NCI-H2227 (cell line): ENCODE measurements at regions not wholly inside any gene's neighbourhood (a gene's known extent, or its start where the extent isn't known, plus 50 kb on each side); places are given as distances from the start of the nearest gene placed in this dataset.
A peak's percentile ranks its signal among the peaks of the same experiment; 100 is the strongest.

Experiments
- DNase-seq: peaks from one replicate; lab custom pipeline; 2025; ENCODE audit not compliant: unreplicated experiment; lab: John Stamatoyannopoulos, UW

DNA sequence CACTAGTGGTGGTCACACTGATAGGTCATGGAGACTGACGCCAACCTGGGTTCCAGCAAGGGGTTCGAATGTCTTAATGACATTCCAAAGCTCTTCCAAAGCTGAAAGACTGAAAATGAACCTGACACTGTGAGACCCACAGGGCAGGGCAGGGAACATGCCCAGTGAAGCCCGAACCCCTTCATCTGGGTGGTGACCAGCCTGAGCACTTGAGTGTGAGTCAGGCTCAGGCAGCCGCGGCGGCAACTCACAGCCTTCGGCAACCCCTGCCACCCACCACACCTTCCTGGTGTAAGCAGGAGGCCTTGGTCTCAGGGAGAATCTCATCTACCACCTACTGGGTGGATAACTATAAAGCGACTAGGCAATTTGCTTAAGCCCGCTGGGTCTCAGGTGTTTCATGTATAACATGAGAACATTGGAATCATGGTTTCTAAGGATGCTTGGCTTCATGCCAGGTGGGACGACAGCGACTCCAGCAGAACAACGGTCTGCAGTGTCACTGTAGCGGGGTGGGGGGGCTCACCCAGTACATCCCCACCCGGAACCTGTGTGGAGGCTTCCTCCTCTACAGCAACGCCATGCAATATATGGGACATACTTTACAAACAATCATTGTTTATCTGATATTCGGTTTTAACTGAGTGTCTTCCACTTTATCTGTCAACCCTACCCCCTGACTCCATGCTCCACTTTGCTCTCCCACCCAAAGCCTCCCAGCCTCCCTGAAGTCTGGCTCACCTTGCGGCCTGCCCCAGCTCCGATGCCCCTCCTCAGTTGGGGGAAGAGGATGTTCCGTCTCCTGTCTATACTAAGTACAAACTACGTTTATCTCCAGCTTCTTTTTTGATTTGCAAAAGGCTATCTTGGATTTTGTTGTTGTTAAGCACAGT lies 125.0 kb upstream of the MEF2A start:
- peak; percentile 75 for DNase-seq

DNA sequence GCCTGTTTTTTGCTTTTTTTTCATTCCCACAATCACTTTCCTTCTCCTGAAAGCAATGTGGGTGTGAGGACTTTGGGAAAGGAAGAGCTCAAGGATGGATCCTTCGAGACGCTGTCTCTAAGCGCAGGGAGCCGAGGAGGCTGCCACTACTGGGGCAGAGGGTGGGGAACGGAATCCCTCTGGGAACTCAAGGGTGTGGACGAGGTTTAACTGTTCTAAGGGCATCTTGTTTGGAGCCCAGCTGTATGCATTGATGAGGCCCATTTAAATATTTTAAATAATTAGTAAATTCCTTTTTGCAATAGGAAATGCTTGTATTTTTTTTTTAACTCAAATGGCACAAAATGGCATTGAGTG lies 124.4 kb upstream of the MEF2A start:
- no peak for DNase-seq

DNA sequence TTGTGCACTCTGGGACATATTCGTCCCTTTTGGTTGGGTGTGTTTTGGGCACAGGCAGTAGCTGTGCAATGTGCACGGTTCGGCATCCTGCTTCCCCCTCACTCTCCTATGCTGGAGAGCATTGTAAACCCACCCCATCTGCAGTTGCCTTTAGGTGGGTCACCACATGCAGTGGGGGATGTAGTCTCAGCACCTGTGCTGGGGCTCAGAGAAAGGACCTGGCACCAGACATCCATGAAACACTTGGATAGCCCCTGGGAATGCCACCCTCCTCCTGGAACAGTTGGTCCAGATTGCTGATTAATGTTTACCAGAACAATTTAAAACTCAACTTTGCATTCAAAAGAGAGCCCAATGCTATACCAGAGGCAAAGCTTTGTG lies 123.9 kb upstream of the MEF2A start:
- DNase-seq, result no peak

DNA sequence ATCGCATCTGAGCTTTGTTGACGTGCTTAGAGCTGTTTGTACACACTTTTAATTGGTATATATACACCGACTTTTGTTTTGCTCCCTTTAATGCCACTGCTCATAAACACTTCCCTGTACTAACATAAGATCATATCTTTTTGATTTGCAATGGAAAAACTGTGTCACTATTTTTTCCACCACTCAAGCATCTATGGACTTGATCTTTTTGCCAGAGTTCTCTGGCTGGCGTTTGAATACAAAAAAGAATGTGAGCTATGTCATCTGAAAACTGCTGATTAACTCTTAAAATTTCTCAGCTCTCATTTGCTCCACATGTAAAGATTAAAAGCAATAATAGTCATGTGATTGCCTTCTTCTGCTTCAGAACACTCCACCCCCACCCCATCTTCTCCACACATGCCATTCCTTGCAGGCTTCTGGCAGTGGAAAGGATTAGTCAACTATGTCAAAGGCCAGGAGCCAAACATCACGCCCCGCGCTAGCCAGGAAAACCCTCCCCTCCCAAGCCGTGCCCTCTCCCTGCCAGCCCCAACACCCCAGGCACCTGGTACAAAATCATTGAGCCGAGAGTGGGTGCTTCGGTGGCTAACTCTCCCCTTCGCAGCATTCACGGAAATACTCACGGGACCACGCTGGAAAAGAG lies 123.4 kb upstream of the MEF2A start:
- DNase-seq, result no peak

DNA sequence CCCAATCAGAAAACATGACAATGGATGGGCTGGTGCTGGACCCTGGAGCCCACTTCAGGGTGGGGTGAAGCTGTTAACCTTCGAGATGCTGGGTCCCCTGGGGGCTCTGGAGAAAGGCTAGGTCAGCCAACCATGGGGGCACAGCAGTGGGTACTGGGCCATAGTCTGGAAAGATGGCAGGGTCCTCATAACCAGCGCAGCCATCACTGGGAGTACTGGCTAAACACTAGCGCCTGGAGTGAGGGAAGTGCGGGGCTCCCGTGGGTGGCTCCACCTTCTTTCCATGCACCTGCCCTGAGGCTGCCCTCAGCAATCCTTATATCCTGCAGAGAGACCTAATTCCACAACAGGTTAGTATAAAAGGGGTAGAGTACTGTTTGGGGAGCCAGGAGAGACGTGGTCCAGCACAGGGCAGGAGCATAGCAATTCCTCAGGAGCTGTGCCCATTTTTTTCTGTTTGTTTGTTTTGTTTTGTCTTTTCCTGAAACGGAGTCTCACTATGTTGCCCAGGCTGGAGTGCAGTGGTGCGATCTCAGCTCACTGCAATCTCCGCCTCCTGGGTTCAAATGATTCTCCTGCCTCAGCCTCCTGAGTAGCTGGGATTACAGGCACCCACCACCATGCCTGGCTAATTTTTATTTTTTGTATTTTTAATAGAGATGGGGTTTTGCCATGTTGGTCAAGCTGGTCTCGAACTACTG lies 122.6 kb upstream of the MEF2A start:
- no peak for DNase-seq

DNA sequence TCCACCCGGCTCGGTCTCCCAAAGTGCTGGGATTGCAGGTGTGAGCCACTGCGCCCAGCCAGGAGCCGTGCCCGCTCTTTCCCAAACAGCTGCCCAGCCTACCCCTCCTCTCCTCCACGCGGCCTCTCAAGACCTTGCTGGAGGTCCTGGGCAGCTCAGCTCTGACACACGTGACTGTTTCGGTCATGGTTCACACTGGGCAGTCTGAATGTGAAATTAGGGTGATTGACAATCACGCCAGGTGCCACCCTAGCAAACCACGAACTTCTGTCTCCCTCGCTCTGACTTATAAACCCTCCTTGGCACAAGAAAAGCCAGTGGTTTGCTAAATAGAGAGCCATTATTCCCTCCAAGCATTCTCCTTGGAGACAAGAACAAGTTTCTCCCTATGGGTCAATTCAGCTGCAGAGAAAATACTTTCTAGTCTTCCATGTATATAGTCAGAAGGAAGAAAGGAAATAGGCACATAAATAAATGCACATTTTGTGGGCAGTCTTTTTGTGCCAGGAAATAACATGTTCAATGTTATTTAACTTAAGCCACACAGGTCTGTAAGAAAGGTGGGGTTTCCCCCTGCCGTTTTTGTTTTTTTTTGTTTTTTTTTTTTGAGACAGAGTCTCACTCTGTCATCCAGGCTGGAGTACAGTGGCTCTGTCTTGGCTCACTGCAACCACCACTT lies 121.9 kb upstream of the MEF2A start:
- no peak for DNase-seq

DNA sequence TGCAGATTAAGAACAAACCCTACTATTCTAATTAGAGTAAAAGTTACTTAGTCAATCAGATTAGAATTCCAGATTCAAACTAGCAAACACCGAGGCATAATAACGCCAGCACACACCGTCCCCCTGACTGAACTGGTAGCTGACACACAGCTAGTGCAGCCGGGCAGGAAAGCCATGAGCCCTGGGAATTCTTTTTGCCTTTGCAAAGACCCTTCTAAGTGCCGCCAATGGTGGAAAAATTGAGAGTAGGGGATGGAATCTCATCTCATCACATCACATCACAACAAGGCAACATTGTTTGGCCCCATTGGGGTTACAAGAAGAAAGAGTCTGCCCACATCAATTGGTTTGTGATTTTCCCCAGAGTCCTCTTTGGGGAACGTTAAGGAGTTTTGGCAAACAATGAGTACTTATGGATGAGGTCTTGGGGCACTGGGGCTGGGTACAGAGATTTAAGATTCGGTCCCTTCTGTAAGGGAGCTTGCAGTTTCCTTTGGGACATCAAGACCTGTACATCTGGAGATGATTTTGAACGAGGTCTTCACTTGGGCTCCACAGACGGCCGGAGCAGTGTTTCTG lies 120.4 kb upstream of the MEF2A start:
- no peak for DNase-seq

DNA sequence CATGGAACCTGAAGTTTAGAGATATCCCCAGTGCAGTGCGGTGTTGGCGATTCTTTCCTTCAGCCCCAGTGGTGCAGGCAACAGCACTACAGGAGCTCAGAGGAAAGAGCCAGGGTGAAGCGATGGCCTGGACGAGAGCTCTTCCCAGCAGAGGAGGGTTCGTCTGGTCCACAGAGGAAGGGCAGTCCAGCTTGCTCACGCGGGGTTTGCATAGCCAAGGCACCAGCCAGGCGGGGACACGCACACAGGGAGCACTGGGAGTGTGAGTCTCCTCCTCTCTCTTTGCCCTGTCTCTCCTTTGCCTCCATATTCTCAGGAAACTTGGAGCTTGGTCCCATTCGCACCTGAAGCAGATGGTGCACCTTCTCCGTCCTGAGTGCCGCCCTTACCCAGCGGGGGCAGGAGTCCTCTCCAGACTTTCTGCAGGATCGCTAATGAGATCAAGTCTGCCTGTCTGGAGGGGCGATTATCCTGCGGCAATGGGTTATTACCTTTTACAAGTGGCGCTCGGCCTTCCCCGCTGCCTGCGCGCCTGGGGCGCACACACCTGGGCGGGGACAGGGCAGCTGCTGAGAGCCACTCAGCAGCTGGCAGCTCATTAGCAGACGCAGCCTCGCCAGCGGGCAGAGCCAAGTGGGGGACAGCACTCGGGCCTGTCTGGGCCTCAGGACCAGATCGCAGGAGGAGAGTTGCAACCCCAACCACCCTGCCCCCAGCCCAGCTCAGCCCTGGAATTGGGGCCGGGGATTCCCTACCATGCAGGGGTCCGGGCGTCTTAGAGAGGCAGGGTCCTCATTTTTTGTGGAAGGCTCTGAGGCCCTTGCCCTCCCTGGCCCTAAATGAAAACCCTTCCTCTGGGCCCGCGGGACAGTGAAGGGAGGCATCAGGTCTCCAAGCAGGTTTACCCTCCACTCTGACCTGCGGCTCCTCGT lies 119.0 kb upstream of the MEF2A start:
- peak; percentile 77 for DNase-seq

DNA sequence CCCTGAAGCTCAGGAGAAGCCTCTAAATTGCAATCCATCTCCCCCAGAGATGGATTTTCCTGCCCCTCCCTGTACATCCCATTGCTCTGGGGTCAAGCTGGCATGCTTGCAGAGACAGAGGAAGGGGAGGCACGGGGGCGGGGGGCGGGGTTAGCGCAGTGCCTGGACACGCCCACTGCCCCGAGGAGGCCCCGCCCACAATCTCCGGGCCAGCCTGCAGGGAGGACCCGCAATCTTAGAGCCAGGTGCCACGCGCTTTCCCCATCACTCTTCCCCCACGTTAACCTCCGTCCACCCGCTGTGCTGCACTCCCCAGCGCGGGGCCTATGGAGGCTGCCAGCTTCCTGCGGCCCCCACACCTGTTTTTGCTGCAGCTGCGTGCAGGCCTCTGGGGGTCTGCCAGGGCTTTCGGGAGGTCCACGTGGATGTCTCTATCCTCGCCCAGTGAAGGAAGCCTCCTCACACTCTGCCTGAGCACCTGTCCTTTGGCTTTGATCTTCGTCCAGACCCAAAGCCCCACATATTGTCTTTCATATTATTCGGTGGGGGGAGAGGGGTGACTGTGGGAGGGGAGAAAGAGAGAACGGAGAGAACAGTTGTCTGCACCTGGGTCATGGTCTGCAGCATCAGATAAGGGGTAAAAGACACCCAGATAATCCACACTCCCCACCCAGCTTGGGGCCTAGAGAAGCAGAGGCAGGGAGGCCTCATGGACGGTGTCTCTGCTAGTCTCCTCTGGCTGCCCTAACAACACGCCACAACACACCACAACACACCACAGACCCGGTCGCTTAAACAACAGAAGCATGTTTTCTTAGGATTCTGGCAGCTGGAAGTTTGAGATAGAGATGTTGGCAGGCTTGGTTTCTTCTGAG lies 118.0 kb upstream of the MEF2A start:
- peak; percentile 41 for DNase-seq

DNA sequence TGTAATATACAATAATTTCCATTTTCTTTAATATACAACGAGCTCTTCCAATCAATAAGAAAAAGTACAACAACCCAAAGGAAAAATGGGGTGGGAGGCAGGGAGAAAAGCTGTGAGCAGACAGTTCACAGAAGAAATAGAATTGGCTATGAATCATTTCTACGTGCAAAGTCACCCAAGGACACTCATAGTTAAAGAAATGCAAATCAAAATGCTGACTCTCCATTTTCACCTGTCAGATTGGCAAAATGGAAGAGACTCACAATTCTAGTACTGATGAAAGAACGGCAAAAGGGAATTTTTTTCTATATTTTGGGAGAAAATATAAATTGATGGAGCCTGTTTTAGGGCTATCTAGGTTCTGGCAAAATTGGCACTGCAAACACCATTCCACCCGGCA lies 116.3 kb upstream of the MEF2A start:
- DNase-seq, result no peak

DNA sequence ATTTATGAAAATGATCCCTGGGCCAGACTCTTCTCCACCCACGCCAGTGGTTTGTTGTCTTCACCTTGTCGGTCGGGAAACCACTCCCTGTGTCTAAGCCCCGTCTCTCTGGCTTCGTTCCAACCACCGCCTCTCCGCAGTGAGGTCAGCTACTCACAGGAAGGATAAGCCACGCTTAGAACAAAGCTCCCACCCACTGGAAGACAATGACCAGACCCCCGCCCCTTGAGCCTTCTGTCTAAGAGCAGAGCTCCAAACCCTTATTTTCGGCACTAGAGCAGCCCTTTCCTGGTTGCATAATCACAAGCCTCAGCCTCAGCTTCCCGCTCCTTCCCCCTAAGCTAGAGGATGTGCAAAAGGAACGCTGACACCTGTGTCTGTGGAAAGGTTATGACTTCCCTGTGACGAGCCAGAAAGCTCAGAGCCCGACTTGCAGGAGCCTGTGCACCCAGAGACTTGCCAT lies 114.9 kb upstream of the MEF2A start:
- DNase-seq, result peak; percentile 78

DNA sequence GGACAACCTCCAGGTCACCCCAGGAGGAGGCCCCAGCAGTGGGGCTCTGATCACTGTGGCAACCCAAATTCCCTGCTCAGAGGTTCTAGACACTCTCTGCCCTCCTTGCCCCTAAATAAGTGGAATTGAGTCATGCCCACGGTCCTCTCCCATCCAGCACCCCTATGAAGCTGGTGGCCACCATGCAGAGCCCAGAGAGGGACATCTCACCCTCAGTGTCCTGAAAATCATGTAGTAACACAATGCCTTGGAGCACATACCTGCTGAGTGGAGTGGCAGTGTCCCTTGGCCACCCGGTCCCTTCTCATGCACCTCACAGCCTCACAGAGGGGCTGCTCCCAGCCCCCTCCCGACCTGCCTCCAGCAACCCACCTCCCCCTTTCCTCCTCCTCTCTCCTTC lies 114.3 kb upstream of the MEF2A start:
- no peak for DNase-seq

DNA sequence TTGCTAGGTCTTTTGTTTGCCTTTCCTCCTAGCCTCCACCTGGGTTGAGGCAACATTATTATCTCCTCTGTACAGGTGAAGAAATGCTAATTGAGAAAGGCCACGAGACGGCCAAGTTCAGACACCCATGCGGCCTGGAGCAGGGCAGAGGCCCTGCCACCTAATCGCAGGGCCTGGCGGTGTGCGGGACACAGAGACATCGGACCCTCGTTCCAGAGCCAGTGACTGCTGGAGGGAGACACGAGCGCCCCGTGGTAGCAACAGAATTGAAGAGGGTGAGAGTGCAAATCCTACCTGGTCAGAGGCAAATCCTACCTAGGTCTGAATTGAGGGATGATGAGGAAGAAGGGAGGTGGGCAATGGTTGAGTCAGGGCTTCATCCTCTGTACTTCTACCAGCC lies 113.8 kb upstream of the MEF2A start:
- no peak for DNase-seq

DNA sequence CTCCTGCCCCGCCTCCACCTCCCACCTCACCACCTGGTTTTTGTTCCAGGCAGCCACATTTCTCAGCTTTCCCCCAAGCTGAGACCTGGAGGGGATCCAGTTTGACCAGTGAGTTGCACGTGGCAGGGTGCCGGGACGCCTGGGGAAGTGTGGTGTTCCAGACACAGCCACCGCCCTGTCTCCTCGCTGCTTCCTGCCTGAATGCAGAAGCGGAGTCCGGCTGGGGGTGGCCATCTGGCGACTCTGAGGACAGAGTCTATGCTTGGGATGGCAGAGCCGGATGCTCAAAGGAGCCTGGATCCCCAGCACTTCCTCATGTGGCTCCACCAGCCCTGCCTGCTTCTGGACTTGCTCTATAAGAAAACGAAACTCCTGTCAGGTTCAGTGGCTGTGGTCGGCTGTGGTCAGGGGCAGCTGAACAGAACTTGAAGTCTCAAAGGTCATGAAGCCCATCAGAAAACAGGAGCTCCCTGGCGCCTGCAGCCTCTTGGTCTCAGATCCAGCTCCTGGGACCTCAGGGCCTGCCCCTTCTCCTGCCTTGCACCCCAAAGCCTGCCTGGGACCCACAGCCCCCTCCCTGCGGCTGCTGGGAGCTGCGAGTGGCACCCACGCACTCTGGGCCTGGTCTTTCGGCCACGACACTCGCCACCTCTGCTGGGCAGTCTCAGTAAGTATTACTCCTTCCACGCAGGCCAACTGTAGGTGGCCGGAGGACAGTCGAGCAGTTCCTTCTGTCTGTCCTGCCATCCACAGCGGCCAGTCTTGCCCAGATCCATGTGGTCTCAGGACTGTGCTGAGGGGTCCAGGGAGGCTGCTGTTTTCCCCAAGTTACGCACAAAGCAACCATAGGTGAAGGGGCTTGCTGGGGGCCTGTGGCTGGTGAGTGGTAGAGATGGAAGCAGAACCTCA lies 112.8 kb upstream of the MEF2A start:
- DNase-seq, result no peak

DNA sequence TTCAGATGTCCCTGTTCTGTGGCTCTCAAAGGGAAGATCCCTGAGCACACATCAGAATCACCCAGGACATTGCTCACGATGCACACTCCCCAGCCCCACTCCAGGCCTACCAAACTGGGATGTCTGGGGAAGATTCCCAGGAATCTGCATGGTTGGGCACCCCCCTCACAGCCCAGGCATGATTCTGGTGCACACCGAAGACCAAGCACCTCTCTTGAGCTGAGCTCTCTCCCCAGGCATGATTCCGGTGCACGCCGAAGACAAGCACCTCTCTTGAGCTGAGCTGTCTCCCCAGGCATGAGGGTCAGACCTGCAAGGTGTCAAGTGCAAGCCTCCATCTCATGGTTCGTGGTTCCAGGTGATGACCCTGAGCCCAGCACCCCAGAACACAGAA lies 112.2 kb upstream of the MEF2A start:
- DNase-seq, result no peak

DNA sequence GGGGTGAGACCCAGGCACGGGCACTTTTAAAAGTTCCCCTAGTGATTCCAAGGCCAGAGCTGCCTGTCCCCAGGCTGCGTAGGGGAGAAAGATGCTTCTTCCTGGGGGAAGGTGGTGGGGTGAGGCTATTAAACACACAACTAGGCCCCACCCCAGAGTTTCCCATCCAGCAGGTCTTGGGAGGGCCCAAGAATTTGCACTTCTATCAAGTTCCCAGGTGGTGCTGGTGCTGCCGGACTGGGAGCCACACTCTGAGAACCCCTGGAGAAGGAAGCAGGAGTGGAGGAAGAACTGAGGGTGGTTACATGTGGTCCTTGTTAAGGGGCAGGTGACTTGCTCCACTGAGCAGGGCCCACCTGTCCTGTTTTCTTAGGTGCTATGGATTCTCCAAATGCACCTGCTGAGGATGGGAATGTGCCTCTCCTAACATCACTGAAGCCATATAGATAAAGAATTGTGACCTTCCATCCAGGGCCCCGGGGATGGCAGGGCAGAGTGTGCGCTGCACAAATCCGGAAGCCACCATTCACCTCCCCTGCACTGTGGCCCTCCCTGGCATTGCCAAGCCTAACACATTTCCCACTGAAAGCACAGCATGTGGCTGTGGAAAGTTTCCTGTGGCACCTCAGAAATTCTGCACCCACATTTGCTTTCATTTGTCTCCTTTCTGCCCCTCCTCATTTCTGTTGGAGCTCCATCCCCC lies 111.5 kb upstream of the MEF2A start:
- no peak for DNase-seq
